H1 (cell line): ENCODE measurements at regions not wholly inside any gene's neighbourhood (a gene's known extent, or its start where the extent isn't known, plus 50 kb on each side); places are given as distances from the start of the nearest gene placed in this dataset.

ENCODE experiments used
- CTCF ChIA-PET: fragments of 300-600 bp; sonication (Branson Sonifier 250); formaldehyde crosslinking; loops from one replicate; lab custom pipeline; 2021; ENCODE audit not compliant: partially characterized antibody; lab: Charles Lee
- POLR2A ChIA-PET: fragments of 300-600 bp; sonication (Branson Sonifier 250); formaldehyde crosslinking; loops from one replicate; lab custom pipeline; 2021; ENCODE audit warnings: inconsistent platforms; ENCODE audit not compliant: partially characterized antibody; lab: Charles Lee
- DNase-seq, 2 experiments: peaks; one replicate each; pipeline versions ENCODE4 v3.0.0 to v3.0.0-alpha.2; 2010 to 2022; ENCODE audit warnings: low spot score in 2 of 2, low read depth in 1 of 2, mixed read lengths in 1 of 2
- FAIRE-seq: peaks from 2 replicates; lab custom pipeline; 2011; peaks lifted over from hg19 to GRCh38; lab: Jason Lieb, UNC
- H2AFZ ChIP-seq: 2 replicates; pipeline ENCODE4 v1.8.1; 2012; ENCODE audit warnings: low read length, inconsistent platforms
- H2AK5ac ChIP-seq: 2 replicates; pipeline ENCODE4 v1.6.1; 2013; ENCODE audit warnings: low read depth, low read length
- H2BK120ac ChIP-seq: replicated peaks from 2 replicates; pipeline ENCODE3; 2013; ENCODE audit warnings: low read depth, low read length, inconsistent platforms
- H2BK12ac ChIP-seq: 2 replicates; pipeline ENCODE4 v1.6.1; 2013; ENCODE audit warnings: low read depth, low read length
- H2BK15ac ChIP-seq: 2 replicates; pipeline ENCODE4 v1.6.1; 2013; ENCODE audit warnings: low read length
- H2BK20ac ChIP-seq: 2 replicates; pipeline ENCODE4 v1.6.1; 2013; ENCODE audit warnings: low read length
- H2BK5ac ChIP-seq: 2 replicates; pipeline ENCODE4 v1.6.1; 2013; ENCODE audit warnings: low read depth, low read length
- H3K14ac ChIP-seq: 2 replicates; pipeline ENCODE4 v1.6.1; 2013; ENCODE audit warnings: inconsistent platforms; ENCODE audit not compliant: insufficient read length
- H3K18ac ChIP-seq: 2 replicates; pipeline ENCODE4 v1.6.1; 2013; ENCODE audit warnings: low read length; ENCODE audit errors: extremely low read depth
- H3K23ac ChIP-seq: 2 replicates; pipeline ENCODE4 v1.6.1; 2013; ENCODE audit warnings: inconsistent platforms; ENCODE audit not compliant: insufficient read length
- H3K23me2 ChIP-seq: 2 replicates; pipeline ENCODE4 v1.6.1; 2013; ENCODE audit warnings: low read depth, low read length
- H3K27ac ChIP-seq: 2 replicates; pipeline ENCODE4 v1.6.1; 2011; ENCODE audit warnings: low read depth, low read length, inconsistent platforms
- H3K27me3 ChIP-seq, 4 experiments: replicated peaks in 1 of 4; 1 replicate in 1 of 4; 2 replicates in 3 of 4; pipeline versions ENCODE4 v1.6.1 to v1.8.1; 2011 to 2013; ENCODE audit warnings: low read length in 3 of 4, mild to moderate bottlenecking in 3 of 4, inconsistent platforms in 2 of 4, mixed read lengths in 2 of 4, moderate library complexity in 1 of 4; ENCODE audit not compliant: control insufficient read depth in 3 of 4, insufficient read depth in 3 of 4; ENCODE audit errors: extremely low read depth in 1 of 4
- H3K36me3 ChIP-seq, 4 experiments: 2 replicates each; pipeline versions ENCODE4 v1.6.1 to v1.8.1; 2011 to 2013; ENCODE audit warnings: mild to moderate bottlenecking in 4 of 4, low read length in 3 of 4, moderate library complexity in 2 of 4, control low read depth in 1 of 4, inconsistent platforms in 1 of 4; ENCODE audit not compliant: insufficient read depth in 4 of 4, control insufficient read depth in 2 of 4
- H3K4ac ChIP-seq: replicated peaks from 2 replicates; pipeline ENCODE3; 2013; ENCODE audit warnings: low read length, low read depth, mixed read lengths, inconsistent platforms; ENCODE audit not compliant: insufficient read length
- H3K4me1 ChIP-seq, 4 experiments: replicated peaks in 1 of 4; 1 replicate in 1 of 4; 2 replicates in 3 of 4; pipeline versions ENCODE4 v1.6.1 to v1.8.1; 2011 to 2013; ENCODE audit warnings: low read length in 3 of 4, inconsistent platforms in 2 of 4, mixed read lengths in 1 of 4; ENCODE audit not compliant: insufficient read depth in 4 of 4, control insufficient read depth in 3 of 4
- H3K4me2 ChIP-seq, 2 experiments: 2 replicates each; pipeline versions ENCODE4 v1.6.1 to v1.8.1; 2011 to 2013; ENCODE audit warnings: low read depth in 2 of 2, low read length in 2 of 2, control low read depth in 1 of 2, inconsistent platforms in 1 of 2, mild to moderate bottlenecking in 1 of 2; ENCODE audit not compliant: insufficient read depth in 1 of 2
- H3K4me3 ChIP-seq, 4 experiments: fragments of 200-600, 300-600 bp in 1 of 4; sonication (generic), shearing (Covaris generic), sonication (Bioruptor Twin) in 1 of 4; 2 replicates each; pipeline versions ENCODE4 v1.5.1 to v1.8.1; 2011 to 2016; ENCODE audit warnings: low read length in 4 of 4, low read depth in 3 of 4, control low read depth in 2 of 4, inconsistent platforms in 2 of 4, mild to moderate bottlenecking in 2 of 4, mixed read lengths in 1 of 4, moderate library complexity in 1 of 4; ENCODE audit not compliant: insufficient read depth in 2 of 4; ENCODE audit errors: extremely low read depth in 1 of 4
- H3K56ac ChIP-seq: replicated peaks from 2 replicates; pipeline ENCODE3; 2013; ENCODE audit warnings: low read depth, mild to moderate bottlenecking, mixed read lengths, low read length, inconsistent platforms; ENCODE audit not compliant: insufficient read length
- H3K79me1 ChIP-seq: 2 replicates; pipeline ENCODE4 v1.6.1; 2013; ENCODE audit warnings: low read depth, low read length, control low read depth
- H3K79me2 ChIP-seq, 2 experiments: 2 replicates each; pipeline versions ENCODE4 v1.6.1 to v1.8.1; 2012 to 2013; ENCODE audit warnings: low read length in 2 of 2, mild to moderate bottlenecking in 2 of 2, inconsistent platforms in 1 of 2; ENCODE audit not compliant: insufficient read depth in 2 of 2, control insufficient read depth in 1 of 2
- H3K9ac ChIP-seq, 4 experiments: replicated peaks in 1 of 4; 1 replicate in 1 of 4; 2 replicates in 3 of 4; pipeline versions ENCODE4 v1.6.1 to v1.8.1; 2011 to 2013; ENCODE audit warnings: low read depth in 3 of 4, low read length in 3 of 4, control low read depth in 2 of 4, mild to moderate bottlenecking in 2 of 4, moderate library complexity in 2 of 4, inconsistent platforms in 1 of 4; ENCODE audit errors: extremely low read depth in 1 of 4
- H3K9me3 ChIP-seq, 2 experiments: 2 replicates each; pipeline versions ENCODE4 v1.6.1 to v1.8.1; 2012 to 2013; ENCODE audit warnings: mild to moderate bottlenecking in 2 of 2, moderate library complexity in 2 of 2, control low read depth in 1 of 2, inconsistent platforms in 1 of 2, low read depth in 1 of 2, low read length in 1 of 2, mixed read lengths in 1 of 2; ENCODE audit not compliant: insufficient read depth in 2 of 2
- H4K20me1 ChIP-seq, 2 experiments: replicated peaks in 1 of 2; 2 replicates each; pipeline versions ENCODE3 to v1.8.1; 2011 to 2013; ENCODE audit warnings: inconsistent platforms in 2 of 2, low read length in 2 of 2, mild to moderate bottlenecking in 1 of 2; ENCODE audit not compliant: insufficient read depth in 2 of 2, control insufficient read depth in 1 of 2
- H4K5ac ChIP-seq: 2 replicates; pipeline ENCODE4 v1.6.1; 2013; ENCODE audit warnings: low read length, low read depth, mixed read lengths, inconsistent platforms; ENCODE audit not compliant: insufficient read length
- H4K8ac ChIP-seq: 2 replicates; pipeline ENCODE4 v1.8.0; 2013; ENCODE audit warnings: mild to moderate bottlenecking, moderate library complexity, low read length, inconsistent platforms; ENCODE audit not compliant: insufficient read depth; ENCODE audit errors: extremely low read depth
- H4K91ac ChIP-seq: replicated peaks from 2 replicates; pipeline ENCODE3; 2013; ENCODE audit warnings: low read length, mixed read lengths, inconsistent platforms; ENCODE audit not compliant: insufficient read length
- CHD1 ChIP-seq: IDR thresholded peaks from 2 replicates; pipeline ENCODE4 v1.6.1; 2012; ENCODE audit warnings: low read depth, low read length, improper control_type of control experiment
- CTBP2 ChIP-seq: IDR thresholded peaks from 2 replicates; pipeline ENCODE4 v1.7.0; 2011; ENCODE audit warnings: borderline replicate concordance, mild to moderate bottlenecking, moderate library complexity, mixed read lengths, low read length; ENCODE audit not compliant: insufficient read depth, insufficient read length
- EGR1 ChIP-seq: IDR thresholded peaks from 2 replicates; pipeline ENCODE4 v1.6.1; 2011; ENCODE audit warnings: low read depth, low read length, borderline replicate concordance
- HDAC6 ChIP-seq: IDR thresholded peaks from one replicate; pipeline ENCODE4 v1.7.1; 2012; ENCODE audit warnings: low read depth, mild to moderate bottlenecking, inconsistent platforms, low read length, moderate library complexity
- NANOG ChIP-seq: IDR thresholded peaks from 2 replicates; pipeline ENCODE4 v1.6.1; 2011; ENCODE audit warnings: low read length, low read depth, mild to moderate bottlenecking, inconsistent platforms; ENCODE audit not compliant: insufficient read depth, poor library complexity, severe bottlenecking
- RAD21 ChIP-seq, 2 experiments: IDR thresholded peaks in 1 of 2; conservative IDR thresholded peaks in 1 of 2; 2 replicates each; pipeline ENCODE4 v1.6.1; 2011; ENCODE audit warnings: low read depth in 2 of 2, low read length in 2 of 2, improper control_type of control experiment in 1 of 2, inconsistent platforms in 1 of 2, mild to moderate bottlenecking in 1 of 2, moderate library complexity in 1 of 2
- RFX5 ChIP-seq: IDR thresholded peaks from 2 replicates; pipeline ENCODE4 v1.6.1; 2011; ENCODE audit warnings: low read depth, low read length, improper control_type of control experiment, borderline replicate concordance
- SIRT6 ChIP-seq: IDR thresholded peaks from one replicate; pipeline ENCODE4 v1.7.1; 2012; ENCODE audit warnings: low read length, inconsistent platforms
- SP2 ChIP-seq: IDR thresholded peaks from 2 replicates; pipeline ENCODE4 v1.6.1; 2012; ENCODE audit warnings: mild to moderate bottlenecking, low read length, inconsistent platforms
- WGBS, 2 experiments: shearing (Covaris generic) in 1 of 2; methylation state at CpG; one replicate each; pipeline versions ENCODE4 v1.1.6 to v1.1.7; 2013 to 2015; ENCODE audit warnings: low lambda C conversion rate in 2 of 2, mixed read lengths in 2 of 2, inconsistent platforms in 1 of 2, low coverage in 1 of 2, missing lambda C conversion rate in 1 of 2; ENCODE audit not compliant: insufficient replicate concordance in 2 of 2, insufficient coverage in 1 of 2, insufficient read length in 1 of 2; ENCODE audit errors: extremely low coverage in 1 of 2, missing lambda C conversion rate in 1 of 2; 5-methylcytosine and 5-hydroxymethylcytosine counted together
- TF ChIP-seq, protein P1 (sequence below): IDR thresholded peaks from 2 replicates; pipeline ENCODE4 v1.6.1; 2012; ENCODE audit warnings: inconsistent platforms
- TF ChIP-seq, protein P2 (sequence below), 3 experiments: IDR thresholded peaks; 1 replicate in 2 of 3; 2 replicates in 1 of 3; pipeline versions ENCODE4 v1.5.1 to v1.6.1; 2011; ENCODE audit warnings: low read length in 3 of 3, mild to moderate bottlenecking in 3 of 3, inconsistent platforms in 2 of 3, low read depth in 1 of 3, moderate library complexity in 1 of 3; ENCODE audit not compliant: insufficient read depth in 1 of 3; ENCODE audit errors: control extremely low read depth in 1 of 3

DNA sequence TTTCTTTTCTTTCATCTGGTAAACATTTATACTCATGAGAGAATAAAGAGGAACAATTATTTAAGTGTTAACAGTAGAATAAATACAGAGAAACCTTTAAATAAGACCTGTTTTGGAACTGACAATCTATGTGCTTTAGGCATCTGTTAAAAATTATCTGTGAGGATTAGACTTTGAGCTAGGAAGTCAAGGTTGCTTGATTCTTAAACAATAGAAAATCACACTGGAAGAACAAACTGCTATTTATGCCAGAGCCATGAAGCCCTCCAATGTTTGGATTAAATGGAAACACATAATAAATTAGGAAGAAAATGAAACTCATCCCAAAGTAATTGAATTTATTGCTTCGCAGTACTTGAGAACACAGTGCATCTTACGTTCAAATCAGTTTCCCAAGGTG is 207.2 kb upstream of the NPY2R start:
- Histone ChIP-seq H2BK5ac (no peak overlapping the region), H3K4me2 (no peak overlapping the region), H3K14ac (no peak overlapping the region), H3K9ac (no peak overlapping the region), H3K79me1 (no peaks in the 10 kb centered on the region), H3K27me3 (no peaks in the 10 kb centered on the region), H3K23me2 (no peaks in the 10 kb centered on the region), H3K36me3 (no peaks in the 10 kb centered on the region), H2BK120ac (no peak overlapping the region), H4K20me1 (no peaks in the 10 kb centered on the region), H3K18ac (no peak overlapping the region), H3K79me2 (no peaks in the 10 kb centered on the region), H2AK5ac (no peak overlapping the region), H4K8ac (no peak overlapping the region), H3K27ac (no peak overlapping the region), H4K91ac (no peak overlapping the region), H2AFZ (no peak overlapping the region), H2BK15ac (no peak overlapping the region), H3K56ac (no peak overlapping the region), H2BK12ac (no peak overlapping the region), H4K5ac (no peak overlapping the region), H3K4me3 (no peak overlapping the region), H3K4me1 (no peaks in the 10 kb centered on the region), H3K9me3 (no peaks in the 10 kb centered on the region), H2BK20ac (no peak overlapping the region), H3K23ac (no peak overlapping the region), H3K4ac (no peak overlapping the region)
- FAIRE-seq (no peak), DNase-seq (no peak)
- CTCF ChIA-PET = interaction anchor here (0.7 kb wide), 1 partner anchor 15 kb away, joined by 3 read pairs; no protein-coding TSS in a partner anchor
- 89% methylated on average over 2 of the region's 2 CpGs; no CpG with 5 or more reads in 1 of the 2 experiments for WGBS, 2 experiments
- POLR2A ChIA-PET = interaction anchor here (0.6 kb wide), 1 partner anchor 1187 kb away, joined by 3 read pairs; no protein-coding TSS in a partner anchor
- TF ChIP-seq, protein P1, sequence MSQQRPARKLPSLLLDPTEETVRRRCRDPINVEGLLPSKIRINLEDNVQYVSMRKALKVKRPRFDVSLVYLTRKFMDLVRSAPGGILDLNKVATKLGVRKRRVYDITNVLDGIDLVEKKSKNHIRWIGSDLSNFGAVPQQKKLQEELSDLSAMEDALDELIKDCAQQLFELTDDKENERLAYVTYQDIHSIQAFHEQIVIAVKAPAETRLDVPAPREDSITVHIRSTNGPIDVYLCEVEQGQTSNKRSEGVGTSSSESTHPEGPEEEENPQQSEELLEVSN = no peak
- TF ChIP-seq, protein P2, sequence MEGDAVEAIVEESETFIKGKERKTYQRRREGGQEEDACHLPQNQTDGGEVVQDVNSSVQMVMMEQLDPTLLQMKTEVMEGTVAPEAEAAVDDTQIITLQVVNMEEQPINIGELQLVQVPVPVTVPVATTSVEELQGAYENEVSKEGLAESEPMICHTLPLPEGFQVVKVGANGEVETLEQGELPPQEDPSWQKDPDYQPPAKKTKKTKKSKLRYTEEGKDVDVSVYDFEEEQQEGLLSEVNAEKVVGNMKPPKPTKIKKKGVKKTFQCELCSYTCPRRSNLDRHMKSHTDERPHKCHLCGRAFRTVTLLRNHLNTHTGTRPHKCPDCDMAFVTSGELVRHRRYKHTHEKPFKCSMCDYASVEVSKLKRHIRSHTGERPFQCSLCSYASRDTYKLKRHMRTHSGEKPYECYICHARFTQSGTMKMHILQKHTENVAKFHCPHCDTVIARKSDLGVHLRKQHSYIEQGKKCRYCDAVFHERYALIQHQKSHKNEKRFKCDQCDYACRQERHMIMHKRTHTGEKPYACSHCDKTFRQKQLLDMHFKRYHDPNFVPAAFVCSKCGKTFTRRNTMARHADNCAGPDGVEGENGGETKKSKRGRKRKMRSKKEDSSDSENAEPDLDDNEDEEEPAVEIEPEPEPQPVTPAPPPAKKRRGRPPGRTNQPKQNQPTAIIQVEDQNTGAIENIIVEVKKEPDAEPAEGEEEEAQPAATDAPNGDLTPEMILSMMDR (IDR thresholded peaks at IDR 0.05; ENCODE audit: control extremely low read depth in 1 of 3, insufficient read depth in 1 of 3, low read depth in 1 of 3, low read length in 3 of 3) = no peak
- TF ChIP-seq EGR1 (no peak), RFX5 (no peak), HDAC6 (no peak), SIRT6 (no peak), CHD1 (no peak), CTBP2 (no peak), NANOG (no peak), RAD21 (IDR thresholded peaks at IDR 0.05 in 1 of 2, conservative IDR thresholded peaks at IDR 0.05 in 1 of 2; ENCODE audit: low read depth in 2 of 2, low read length in 2 of 2) (no peak), SP2 (no peak)
